H1 (cell line): ENCODE measurements at regions not wholly inside any gene's neighbourhood (a gene's known extent, or its start where the extent isn't known, plus 50 kb on each side); places are given as distances from the start of the nearest gene placed in this dataset.

Experiments
- EGR1 ChIP-seq: IDR thresholded peaks from 2 replicates; pipeline ENCODE4 v1.6.1; 2011; ENCODE audit warnings: low read depth, low read length, borderline replicate concordance
- EZH2 ChIP-seq: fragments of 200-600 bp; sonication (generic); IDR thresholded peaks from 2 replicates; pipeline ENCODE4 v1.7.1; 2012; ENCODE audit warnings: low read depth, mild to moderate bottlenecking, moderate library complexity, low read length, inconsistent platforms; ENCODE audit not compliant: severe bottlenecking
- POLR2A ChIP-seq, 2 experiments: IDR thresholded peaks; 1 replicate in 1 of 2; 2 replicates in 1 of 2; pipeline ENCODE4 v1.6.1; 2011; ENCODE audit warnings: low read depth in 2 of 2, low read length in 2 of 2, mild to moderate bottlenecking in 2 of 2; ENCODE audit errors: control extremely low read depth in 1 of 2
- POLR2AphosphoS5 ChIP-seq: IDR thresholded peaks from 2 replicates; pipeline ENCODE4 v1.6.1; 2011; ENCODE audit warnings: low read depth, low read length
- SP1 ChIP-seq: IDR thresholded peaks from 2 replicates; pipeline ENCODE4 v1.6.1; 2011; ENCODE audit warnings: low read depth, low read length

DNA sequence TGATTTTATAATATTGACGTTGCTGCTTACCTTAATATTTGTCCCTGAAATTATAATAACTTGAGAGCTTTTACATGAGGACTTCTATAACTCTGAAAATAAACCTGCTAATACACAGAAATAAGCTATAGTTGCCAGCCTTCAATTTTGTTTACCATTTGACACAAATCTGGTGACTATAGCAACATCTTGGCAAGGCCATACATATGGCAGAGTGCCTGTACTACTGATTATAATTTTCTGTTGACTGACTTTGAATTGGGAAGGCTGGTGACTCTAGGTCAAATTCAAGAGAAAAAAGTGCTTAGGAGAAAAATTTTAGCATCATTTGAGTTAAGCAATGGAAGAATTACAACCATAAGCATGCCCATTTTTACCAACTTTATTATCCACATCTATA lies 581.4 kb upstream of the PTPRD start:
- TF ChIP-seq SP1 (no peak), EGR1 (no peak), POLR2A (IDR thresholded peaks at IDR 0.05; ENCODE audit: control extremely low read depth in 1 of 2, low read depth in 2 of 2, low read length in 2 of 2) (no peak), EZH2 (no peak), POLR2AphosphoS5 (no peak)
